ENCODE measurements at regions not wholly inside any gene's neighbourhood (a gene's known extent, or its start where the extent isn't known, plus 50 kb on each side); places are given as distances from the start of the nearest gene placed in this dataset.

DNA sequence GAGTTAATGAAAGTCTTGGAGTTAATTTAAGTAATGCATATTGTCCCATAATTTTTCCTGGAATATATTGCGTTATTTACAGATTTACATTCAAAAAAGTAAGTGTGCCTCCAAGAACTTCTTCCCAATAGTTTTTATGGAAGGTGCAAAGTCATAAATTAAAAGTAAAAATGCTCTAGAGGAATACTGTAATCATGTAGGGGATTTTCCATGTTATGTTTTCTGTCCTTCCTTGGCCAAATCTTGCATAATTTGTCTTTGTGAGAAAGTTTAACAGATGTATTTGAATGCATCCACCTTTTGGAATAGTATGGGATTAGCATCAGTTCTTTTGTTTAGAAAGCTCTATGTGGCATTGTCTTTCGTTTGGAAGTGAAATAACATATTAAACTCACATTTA lies 144.1 kb upstream of the GIMD1 start:
- no peak for DNase-seq (ENCODE audit: low spot score)

DNA sequence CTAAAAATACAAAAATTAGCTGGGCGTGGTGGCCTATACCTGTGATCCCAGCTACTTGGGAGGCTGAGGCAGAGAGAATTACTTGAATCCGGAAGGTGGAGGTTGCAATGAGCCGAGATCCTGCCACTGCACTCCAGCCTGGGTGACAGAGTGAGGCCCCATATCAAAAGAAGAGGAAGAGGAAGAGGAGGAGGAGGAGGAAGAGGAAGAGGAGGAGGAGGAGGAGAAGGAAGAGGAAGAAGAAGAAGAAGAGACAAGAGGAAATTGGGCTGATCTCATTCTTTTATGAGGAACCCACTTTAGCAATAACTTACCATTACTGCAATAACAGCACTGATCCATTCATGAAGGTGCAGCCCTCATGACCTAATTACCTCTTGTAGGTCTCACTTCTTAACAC lies 138.9 kb upstream of the GIMD1 start:
- DNase-seq (ENCODE audit: low spot score): no peak

- DNase-seq (ENCODE audit: low spot score): no peak
Observed at GRCh38 chr4:106503116-106504050, 134.8 kb upstream of the GIMD1 start.

GRCh38 chr4:106502106-106502699 lies 133.6 kb upstream of the GIMD1 start:
- DNase-seq (ENCODE audit: low spot score): peak; percentile 71

DNA sequence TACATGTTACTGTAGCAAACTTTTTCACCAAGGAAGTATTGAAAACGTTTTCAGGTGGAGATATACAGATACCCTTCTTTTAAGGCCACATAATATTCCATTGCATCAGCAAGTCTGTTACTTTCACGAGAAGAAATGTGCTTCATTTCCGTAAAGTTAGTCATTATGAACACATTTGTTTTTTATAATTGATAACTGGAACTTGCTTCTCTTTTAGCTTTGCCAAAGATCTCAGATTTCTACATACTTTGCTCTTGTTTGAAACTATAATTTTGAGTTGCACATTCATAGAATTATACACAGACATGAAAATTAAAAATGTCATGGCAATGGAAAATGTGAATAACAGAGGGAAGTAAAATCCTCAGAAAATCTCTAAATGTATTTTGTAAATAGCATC lies 128.7 kb upstream of the GIMD1 start:
- no peak for DNase-seq (ENCODE audit: low spot score)

- no peak for DNase-seq (ENCODE audit: low spot score)
Observed at GRCh38 chr4:106496061-106496460, 127.5 kb upstream of the GIMD1 start.

DNA sequence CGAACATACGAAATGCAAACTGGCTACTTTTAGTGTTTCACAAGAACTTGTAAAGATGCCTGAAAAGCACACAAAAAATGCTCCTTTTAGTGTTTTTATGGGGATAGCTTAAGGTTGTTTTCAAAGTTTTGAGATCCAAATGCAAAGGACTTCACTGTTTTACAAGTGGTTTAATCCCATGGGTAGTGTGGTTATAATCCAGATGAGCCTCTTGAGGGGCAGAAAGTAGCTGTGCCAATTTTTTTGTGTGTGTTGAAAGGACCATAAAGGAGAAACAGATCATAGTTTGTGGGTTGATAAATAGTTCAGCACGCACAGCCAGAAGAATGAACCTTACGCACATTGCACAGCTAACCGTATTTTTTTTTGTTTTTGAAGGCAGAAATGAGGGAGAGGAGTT lies 126.9 kb upstream of the GIMD1 start:
- no peak for DNase-seq (ENCODE audit: low spot score)

DNA sequence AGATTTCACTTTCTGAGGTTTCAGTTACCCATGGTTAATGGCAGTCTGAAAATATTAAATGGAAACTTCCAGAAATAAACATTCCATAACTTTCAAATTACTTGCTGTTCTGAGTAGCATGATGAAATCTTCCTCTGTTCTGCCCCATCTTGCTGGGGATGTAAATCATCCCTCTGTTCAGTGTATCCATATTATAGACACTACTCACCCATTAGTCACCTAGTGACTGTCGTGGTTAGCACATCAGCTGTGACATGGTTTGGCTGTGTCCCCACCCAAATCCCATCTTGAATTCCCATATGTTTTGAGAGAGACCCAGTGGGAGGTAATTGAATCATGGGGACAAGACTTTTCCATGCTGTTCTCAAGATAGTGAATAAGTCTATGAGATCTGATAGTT lies 125.5 kb upstream of the GIMD1 start:
- peak; percentile 44 for DNase-seq (ENCODE audit: low spot score)

DNA sequence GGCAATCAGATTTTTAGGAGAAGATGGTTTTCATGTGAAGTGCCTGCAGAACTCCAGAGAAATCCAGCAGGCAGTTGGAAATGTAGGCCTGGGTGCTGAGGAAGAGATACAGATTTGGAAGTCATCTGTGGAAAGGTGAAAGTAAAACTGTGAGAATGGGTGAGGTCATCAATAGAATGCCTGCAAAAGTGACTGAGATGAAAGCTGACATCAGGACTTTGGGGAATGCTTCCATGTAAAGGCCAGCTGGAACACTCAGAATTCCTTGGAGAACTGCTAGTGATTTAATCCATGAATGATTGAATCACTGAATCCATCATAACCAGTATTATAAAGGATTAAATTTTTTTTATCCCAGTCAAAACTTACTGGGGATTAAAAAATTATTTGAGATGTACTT lies 124.5 kb upstream of the GIMD1 start:
- DNase-seq (ENCODE audit: low spot score): peak; percentile 14

DNA sequence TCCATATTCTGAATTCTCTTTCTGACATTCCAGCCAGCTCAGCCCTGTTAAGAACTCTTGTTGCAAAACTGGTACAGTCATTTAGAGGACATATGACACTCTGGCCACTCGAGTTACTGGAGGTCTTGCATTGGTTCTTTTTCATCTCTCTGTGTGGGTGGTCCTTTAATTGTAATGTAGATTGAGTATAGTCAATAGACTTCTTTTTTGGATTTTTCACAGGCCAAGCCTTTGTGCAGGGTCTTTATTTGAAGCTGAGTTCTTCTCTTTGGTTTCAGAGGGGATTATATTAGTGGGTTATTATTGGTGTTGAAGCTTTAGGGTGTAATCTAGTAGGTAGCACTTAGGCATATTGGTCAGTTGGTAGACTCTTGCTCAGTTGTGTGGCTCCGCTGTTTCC lies 118.0 kb upstream of the GIMD1 start:
- DNase-seq (ENCODE audit: low spot score): no peak

DNA sequence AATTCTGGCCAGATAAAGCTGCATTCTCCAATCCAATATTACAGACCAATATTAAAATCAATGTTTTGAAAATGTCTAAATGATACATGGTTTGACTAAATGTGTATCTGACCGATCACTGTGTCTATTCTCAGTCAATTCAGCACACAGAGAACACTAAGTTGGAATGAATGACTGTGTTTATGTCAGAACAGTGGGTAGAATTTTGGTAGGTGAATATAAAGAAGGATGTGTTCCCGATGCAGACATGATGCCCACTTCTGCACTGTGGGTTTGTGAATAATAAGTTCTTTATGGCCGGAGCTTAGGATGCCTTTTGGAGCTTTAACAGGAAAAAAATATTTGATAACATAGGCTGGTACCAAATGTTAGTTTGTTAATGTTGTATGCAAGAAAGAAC lies 113.2 kb upstream of the GIMD1 start:
- no peak for DNase-seq (ENCODE audit: low spot score)

GRCh38 chr4:106478152-106478551 lies 109.6 kb upstream of the GIMD1 start:
- DNase-seq (ENCODE audit: low spot score): no peak

- DNase-seq (ENCODE audit: low spot score): no peak
Observed at GRCh38 chr4:106476741-106477140, 108.2 kb upstream of the GIMD1 start.

GRCh38 chr4:106473515-106473914 lies 104.9 kb upstream of the GIMD1 start:
- DNase-seq (ENCODE audit: low spot score): no peak

DNA sequence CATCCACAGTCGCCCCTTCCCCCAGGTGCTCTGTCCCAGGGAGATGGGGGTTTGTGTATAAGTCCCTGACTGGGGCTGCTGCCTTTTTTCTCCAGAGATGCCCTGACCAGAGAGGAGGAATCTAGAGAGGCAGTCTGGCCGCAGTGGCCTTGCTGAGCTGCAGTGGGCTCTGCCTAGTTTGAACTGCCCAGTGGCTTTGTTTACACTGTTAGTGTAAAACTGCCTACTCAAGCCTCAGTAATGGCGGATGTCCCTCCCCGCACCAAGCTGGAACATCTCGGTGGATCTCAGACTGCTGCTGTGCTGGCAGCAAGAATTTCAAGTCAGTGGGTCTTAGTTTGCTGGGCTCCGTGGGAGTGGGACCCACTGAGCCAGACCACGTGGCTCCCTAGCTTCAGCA lies 102.6 kb upstream of the GIMD1 start:
- no peak for DNase-seq (ENCODE audit: low spot score)

DNA sequence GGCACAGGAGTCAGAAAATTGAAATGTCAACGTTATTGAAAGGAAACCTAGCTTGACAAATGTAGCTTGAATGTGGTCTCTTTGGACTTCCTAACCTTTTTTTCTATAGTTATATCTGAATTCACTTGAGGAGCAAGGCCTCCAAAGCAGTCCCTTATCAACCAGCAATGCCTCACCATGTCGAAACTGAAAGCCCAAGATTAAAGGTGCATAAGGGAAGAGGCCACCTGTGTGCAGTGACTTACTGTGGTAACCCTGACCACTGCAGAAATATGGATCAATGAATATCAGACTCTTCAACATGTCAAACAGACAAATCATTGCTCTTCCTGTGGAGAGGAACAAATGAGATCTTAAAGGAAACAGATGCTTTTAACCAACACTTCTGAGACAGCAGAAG lies 95.0 kb upstream of the GIMD1 start:
- no peak for DNase-seq (ENCODE audit: low spot score)

- no peak for DNase-seq (ENCODE audit: low spot score)
Observed at GRCh38 chr4:106454581-106454980, 86.0 kb upstream of the GIMD1 start.

GRCh38 chr4:106454021-106454420 lies 85.4 kb upstream of the GIMD1 start:
- no peak for DNase-seq (ENCODE audit: low spot score)

DNA sequence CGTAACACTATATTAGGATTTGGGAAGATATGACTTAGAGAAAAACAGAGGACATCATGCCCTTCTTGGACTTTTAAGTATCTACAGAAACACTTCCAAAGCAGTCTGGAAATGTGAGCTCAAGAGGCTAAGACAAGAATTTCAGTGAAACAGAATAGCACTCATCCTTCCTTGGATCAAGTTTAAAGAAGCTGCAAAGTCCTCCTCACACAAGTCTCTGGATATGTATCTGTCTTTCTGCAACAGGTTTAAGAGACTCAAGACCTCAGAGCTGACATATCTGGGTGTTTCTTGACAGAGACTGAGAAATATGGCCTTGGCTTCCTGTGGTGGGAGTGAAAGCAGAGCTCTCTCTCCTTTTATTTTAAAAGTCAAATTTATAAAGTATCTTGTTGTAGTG lies 82.5 kb upstream of the GIMD1 start:
- DNase-seq (ENCODE audit: low spot score): no peak

- no peak for DNase-seq (ENCODE audit: low spot score)
Observed at GRCh38 chr4:106450249-106450648, 81.7 kb upstream of the GIMD1 start.

DNA sequence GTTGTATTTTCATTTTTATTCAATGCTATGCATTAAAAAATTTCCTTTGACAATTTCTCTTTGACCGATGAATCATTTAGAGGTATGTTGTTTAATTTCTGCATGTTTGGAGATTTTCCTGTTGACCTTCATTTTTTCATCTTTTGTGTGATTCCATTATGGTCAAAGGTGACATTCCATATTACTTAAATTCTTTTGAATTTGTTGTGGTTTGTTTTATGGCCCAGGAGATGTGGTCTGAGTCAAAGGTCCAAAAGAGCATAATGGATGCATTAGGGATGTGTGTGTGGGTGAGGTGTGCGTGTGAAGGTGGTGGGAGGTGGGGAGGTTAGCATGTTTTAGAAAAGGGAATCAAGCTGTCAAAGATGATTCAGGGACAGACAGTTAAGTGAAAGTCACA lies 76.0 kb upstream of the GIMD1 start:
- no peak for DNase-seq (ENCODE audit: low spot score)

DNA sequence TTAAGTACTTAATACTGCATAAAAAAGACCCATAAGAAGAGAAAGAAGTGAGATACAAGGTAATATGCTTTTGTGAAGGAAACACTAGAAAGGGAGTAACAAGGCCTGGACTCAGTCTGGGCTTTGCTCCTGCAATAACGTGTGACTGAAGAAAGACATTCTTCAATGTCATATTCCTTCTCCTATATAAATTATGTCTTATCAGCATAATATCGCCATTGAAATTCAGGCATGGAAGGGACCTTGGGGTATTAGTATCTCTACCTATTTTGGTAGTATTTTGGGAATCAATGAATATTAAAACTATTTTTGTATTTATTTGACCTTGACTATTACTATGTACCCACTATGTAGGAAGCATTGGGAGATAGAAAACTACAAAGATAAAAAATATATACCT lies 62.2 kb upstream of the GIMD1 start:
- no peak for DNase-seq (ENCODE audit: low spot score)

- no peak for DNase-seq (ENCODE audit: low spot score)
Observed at GRCh38 chr4:106429885-106430284, 61.3 kb upstream of the GIMD1 start.

DNA sequence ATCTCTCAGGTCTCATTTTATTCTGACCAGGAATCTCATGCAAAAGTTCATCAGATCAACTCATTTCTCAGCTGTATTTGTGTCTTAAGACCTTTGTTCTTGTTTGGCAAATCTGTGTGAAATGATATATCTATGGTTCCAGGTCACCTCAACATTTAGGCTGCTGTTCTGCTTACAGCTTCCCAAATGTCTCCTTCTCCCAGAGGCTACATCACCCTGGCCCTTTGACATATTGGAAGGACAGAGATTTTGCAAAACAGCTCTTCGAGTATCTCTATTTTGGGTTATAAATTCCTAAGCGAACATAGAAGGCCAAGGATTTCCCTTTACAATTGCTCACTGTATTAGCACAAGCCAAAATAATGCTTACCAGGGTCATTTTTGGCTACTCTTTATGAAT lies 57.5 kb upstream of the GIMD1 start:
- DNase-seq (ENCODE audit: low spot score): no peak

Measured in kidney tubule cell (primary cell).